NCI-H146 treated with DMSO at 0.1 percent for 48 hours (cell line): ENCODE measurements at regions not wholly inside any gene's neighbourhood (a gene's known extent, or its start where the extent isn't known, plus 50 kb on each side); places are given as distances from the start of the nearest gene placed in this dataset.

Source experiments
- DNase-seq: peaks from one replicate; lab custom pipeline; 2025; ENCODE audit not compliant: unreplicated experiment; lab: John Stamatoyannopoulos, UW

DNA sequence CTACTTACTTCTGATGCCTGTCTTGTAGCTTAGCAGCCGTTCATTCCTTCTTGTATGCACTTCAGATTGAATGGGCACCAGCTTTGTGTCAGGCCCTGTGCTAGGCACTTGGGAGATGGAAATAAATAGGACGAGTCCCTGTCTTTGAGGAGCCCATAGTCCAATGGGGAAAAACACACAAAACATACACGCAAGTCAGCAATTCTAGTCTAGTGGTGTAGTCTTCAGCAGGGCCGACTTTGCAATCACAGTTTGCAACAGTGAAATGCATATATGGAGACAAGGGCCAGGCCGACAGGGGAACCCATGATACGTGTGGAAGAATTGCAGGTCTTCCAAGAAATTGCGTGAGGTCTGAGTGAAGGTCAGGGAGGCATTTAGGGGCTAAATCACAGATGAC lies 262.6 kb downstream of the MAF start:
- DNase-seq = no peak

- DNase-seq = no peak
These were observed 263.9 kb downstream of the MAF start for GRCh38 chr16:79336437-79337229.

- no peak for DNase-seq
These were observed 266.4 kb downstream of the MAF start for GRCh38 chr16:79334127-79334526.

DNA sequence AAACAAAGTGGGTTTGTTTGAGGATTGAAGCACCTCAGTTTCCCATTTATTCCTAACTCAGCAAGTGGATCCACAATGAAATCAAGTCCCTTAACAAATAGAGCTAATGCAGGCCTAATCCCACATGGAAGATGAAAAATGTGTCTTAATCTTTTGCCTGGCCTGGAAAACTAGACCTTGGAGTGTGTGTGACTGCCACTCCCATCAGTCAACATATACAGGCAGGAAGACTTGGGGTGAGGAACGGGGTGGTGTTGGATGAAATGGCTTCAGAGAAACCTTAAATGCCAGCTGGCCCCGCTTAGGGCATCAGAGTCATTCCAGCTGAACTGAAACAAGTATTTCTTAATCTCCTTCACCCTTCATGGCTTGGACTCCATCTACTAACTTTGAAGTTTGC lies 269.5 kb downstream of the MAF start:
- DNase-seq = no peak

GRCh38 chr16:79329967-79330366 lies 270.6 kb downstream of the MAF start:
- no peak for DNase-seq

DNA sequence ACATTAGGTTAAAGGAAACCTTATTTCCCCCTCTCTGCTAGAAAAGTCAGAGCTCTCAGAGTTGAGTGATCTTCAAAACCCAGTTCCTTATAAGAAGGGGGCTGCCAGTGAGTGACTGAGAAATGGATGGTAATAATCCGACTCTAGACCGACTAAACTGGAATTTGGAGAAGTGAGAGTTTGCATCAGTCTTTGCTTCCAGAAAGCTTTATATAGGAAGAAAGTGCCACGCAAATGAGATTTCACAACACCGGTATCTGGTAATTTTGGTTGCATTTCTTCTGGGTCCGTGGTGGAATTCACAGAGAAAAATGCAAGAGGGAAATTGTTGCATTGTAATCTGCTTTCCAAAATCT lies 271.4 kb downstream of the MAF start:
- DNase-seq = no peak

DNA sequence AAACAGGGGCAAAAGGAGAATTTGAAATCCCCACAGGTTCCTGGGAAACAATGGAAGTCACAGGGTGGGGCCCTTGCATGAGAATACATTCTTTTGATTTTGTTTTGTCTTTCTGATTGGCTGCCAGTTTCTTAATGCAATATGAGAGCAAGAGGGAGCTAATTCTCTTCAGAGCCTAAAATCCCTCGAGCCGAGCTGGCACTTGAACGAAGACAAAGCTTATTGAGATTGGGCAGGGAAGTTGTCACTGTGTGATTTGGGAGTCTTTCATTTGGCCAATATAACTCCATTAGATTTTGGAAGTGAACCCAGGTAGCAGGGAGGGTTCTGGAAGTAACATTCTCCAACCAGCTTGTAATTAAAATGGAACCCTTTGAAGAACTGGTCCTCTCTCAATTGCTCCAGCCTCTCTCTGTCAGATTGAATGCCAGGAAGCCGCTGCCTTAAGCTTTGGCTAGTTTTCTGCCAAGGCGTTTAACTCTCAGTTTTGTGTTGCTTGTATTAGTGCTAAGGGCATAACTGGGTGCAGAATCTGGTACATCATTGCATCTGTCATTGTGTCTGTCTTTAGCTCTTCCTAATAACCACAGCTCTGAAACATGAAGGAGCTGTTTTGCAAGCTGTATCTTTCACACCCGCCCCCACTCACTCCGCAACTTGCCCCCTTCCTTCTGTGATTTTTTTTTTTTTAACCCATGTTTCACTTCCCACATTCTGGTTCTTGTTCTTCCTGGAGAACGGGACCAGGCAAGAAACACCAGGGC lies 272.0 kb downstream of the MAF start:
- no peak for DNase-seq

GRCh38 chr16:79327836-79328235 lies 272.7 kb downstream of the MAF start:
- DNase-seq = no peak

DNA sequence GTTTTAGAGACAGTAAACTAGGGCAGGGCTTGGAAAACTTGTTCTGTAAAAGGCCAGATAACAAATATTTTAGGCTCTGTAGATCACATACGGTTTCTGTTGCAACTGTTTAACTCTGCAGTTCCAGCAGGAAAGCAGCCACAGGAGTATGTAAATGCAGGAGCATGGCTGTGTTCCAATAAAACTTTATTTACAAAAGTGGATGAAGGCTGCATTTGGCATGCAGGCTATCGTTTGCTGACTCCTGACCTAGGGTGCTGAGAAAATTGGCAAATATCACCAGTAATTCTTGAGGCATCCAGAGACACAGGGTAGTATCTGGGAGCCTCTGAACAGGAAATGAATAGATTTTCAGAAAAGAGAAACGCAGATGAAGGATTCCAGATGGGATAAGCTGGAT lies 274.0 kb downstream of the MAF start:
- DNase-seq = no peak

DNA sequence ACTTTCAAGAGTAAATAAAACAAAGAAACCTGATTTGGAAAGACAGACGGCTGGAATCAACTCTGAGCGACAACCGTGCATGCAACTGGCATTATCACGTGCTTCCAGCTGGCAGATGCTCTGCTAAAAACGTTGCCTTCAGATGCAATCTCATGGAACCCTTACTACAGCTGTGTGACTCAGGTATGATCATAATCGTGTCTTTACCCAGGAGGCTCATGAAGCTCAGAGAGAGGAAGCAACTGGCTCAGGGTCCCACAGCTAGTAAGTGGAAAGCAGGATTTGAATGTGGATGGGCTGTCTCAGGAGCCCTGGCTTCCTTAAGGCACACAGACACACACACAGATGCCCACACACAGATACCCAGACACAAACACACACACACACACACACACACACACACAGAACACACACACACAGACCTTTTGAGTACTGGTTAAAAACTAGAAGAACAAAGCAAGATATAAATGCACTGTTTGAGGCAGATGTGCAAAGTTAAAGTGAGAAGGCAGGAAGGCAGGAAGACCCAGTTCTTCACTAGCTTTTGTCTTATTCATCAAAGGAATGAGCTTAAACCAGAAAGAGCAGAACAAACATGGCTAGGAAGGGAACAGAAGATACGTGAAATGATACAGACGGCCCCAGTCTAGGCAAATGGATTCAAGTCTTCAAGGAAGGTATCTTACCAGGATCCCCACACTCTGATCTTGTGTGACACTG lies 275.2 kb downstream of the MAF start:
- DNase-seq = no peak

DNA sequence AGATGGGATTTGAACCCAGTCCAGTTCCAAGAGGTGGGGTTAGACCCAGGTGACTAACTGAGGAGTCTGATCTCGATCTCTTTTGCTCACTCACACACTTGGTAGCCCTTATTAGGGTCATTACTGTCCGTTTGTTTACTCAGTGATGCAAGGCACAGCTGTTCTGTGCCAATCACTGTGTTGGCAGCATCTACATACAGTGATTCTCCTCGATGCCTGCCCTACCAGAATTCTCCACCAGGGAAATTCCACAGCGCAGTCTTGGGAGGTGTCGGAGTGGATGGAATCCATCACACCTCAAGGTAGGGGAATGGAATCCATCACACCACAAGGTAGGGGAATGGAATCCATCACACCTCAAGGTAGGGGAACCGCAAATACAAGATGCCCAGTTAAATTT lies 279.6 kb downstream of the MAF start:
- no peak for DNase-seq

DNA sequence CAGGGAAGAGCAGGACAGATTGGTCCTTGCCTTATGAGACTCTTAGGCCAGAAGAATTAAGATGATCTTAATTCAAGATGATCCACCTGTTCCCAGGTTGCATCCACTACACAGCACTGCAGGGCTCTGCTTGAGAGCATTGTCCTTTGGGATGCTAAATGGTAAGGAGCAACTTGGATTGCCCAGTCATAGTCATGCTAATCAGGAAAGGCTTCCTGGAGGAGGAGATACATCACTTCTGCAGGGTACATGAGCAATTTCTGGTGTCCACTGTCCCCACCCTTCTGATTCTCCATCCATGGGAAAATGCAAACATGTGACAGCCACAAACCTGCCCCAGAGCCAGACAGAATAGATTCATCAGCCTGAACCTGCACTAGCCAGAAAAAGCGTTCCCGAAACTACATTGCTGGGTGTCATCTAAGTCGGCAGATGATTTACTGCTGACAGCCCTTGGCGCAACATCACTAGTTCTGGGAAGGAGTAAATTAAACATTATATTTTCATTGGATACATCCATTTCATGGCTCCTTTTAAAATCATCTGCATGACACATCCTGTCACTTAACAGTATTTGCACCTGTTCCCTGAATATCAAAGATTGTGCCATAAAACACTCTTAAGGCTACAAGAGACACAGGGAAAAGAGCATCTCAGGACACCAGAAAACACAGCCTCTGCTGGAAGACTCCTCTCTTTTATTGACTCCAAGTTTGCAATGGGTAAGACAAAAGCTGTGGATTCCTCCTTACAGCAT lies 282.2 kb downstream of the MAF start:
- no peak for DNase-seq

- DNase-seq = no peak
These were observed 283.0 kb downstream of the MAF start for GRCh38 chr16:79317521-79317920.

DNA sequence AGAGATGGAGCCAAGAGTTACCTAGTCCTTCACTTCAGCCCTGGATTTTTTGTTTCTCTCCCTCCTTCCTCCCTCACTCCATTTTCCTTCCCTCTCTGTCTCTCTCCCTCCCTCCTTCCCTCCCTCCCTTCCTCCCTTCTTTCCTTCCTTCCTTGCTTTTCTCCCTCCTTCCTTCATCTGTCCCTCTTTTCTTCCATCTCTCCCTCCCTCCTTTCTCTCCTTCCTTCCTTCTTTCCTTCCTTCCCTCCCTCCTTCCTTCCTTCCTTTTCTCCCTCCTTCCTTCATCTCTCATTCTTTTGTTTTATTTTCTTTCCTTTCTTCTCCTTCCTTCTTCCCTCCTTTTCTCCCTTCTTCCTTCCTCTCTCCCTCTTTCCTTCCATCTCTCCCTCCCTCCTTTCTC lies 283.5 kb downstream of the MAF start:
- no peak for DNase-seq

GRCh38 chr16:79316004-79316458 lies 284.5 kb downstream of the MAF start:
- no peak for DNase-seq

DNA sequence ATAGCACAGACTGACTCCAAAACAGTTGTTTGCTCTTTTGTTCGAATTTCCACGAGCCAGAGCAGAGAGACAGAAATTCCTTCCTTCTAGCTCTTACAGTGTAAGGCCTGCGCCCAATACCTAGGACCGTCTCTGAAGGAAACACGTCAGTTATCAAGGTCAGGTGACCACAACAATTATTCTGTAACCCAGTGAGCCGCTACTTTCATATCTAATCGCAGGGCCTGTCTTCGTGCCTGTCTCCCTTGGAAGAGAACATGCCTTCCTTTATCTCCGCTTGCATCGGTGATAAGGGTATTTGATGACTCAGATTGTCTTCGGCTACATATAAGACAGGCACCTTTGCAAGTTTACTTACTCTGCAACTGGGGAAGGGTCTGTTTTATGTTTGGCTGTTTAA lies 288.0 kb downstream of the MAF start:
- DNase-seq = no peak

- no peak for DNase-seq
These were observed 289.8 kb downstream of the MAF start for GRCh38 chr16:79310710-79311109.

GRCh38 chr16:79309606-79310005 lies 290.9 kb downstream of the MAF start:
- no peak for DNase-seq

- DNase-seq = no peak
These were observed 293.3 kb downstream of the MAF start for GRCh38 chr16:79307214-79307613.

GRCh38 chr16:79305074-79305473 lies 295.5 kb downstream of the MAF start:
- DNase-seq = no peak

- no peak for DNase-seq
These were observed 296.6 kb downstream of the MAF start for GRCh38 chr16:79303959-79304387.
